ENCODE measurements at regions not wholly inside any gene's neighbourhood (a gene's known extent, or its start where the extent isn't known, plus 50 kb on each side); places are given as distances from the start of the nearest gene placed in this dataset.

DNA sequence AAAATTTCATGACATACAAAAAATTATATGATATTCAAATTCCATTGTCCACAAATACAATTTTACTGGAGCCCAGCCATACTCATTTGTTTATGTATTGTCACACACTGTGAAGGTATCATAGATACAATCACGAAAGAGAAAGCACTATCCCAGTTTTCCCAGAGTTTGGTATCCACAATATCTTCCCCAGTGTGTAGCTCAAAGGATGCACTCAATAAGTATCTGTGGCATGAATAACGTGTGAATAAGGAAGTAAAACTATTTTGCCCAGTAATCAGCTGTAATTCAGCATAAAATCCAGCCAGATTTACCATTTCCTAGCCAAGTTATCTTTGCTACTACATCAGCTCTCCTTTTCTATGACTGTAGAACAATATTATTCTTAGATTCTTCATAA lies 131.3 kb upstream of the KCNMB2 start:
- TF ChIP-seq TARDBP (CRISPR knock-in tag; IDR thresholded peaks at IDR 0.05) (no peak), JUND (CRISPR knock-in tag; IDR thresholded peaks at IDR 0.05) (no peak), CTCF (CRISPR knock-in tag; IDR thresholded peaks at IDR 0.05) (no peak), HMG20A (CRISPR knock-in tag; IDR thresholded peaks at IDR 0.05; ENCODE audit: borderline replicate concordance) (no peak), STAT6 (CRISPR knock-in tag; IDR thresholded peaks at IDR 0.05; ENCODE audit: borderline replicate concordance) (no peak), ZBTB26 (CRISPR knock-in tag; IDR thresholded peaks at IDR 0.05; ENCODE audit: borderline replicate concordance) (no peak), ZNF337 (CRISPR knock-in tag; IDR thresholded peaks at IDR 0.05; ENCODE audit: borderline replicate concordance, low read depth) (no peak), GFI1 (CRISPR knock-in tag; IDR thresholded peaks at IDR 0.05; ENCODE audit: borderline replicate concordance) (no peak), SETDB1 (CRISPR knock-in tag; IDR thresholded peaks at IDR 0.05; ENCODE audit: borderline replicate concordance) (no peak)
